Breast epithelium (tissue), 4 donors: ENCODE measurements at regions not wholly inside any gene's neighbourhood (a gene's known extent, or its start where the extent isn't known, plus 50 kb on each side); places are given as distances from the start of the nearest gene placed in this dataset.

Source experiments
- DNase-seq, 2 donors: peaks; one replicate each; pipeline ENCODE4 v3.0.0-alpha.2; 2019; ENCODE audit warnings: low spot score in 2 of 2
- H3K27ac ChIP-seq, 2 donors: fragments of 200-600 bp; sonication (generic) in 1 of 2; one replicate each; pipeline ENCODE4 v1.5.1; 2016 to 2019; ENCODE audit warnings: mild to moderate bottlenecking in 1 of 2
- H3K27me3 ChIP-seq, 2 donors: fragments of 200-600 bp; sonication (generic) in 1 of 2; one replicate each; pipeline versions ENCODE4 v1.5.1 to v1.6.0; 2017 to 2019; ENCODE audit warnings: control low read depth in 1 of 2, mild to moderate bottlenecking in 1 of 2
- H3K36me3 ChIP-seq: fragments of 200-600 bp; one replicate; pipeline ENCODE4 v1.5.1; 2019
- H3K4me1 ChIP-seq, 2 donors: fragments of 200-600 bp; sonication (generic); one replicate each; pipeline ENCODE4 v1.5.1; 2016 to 2019; ENCODE audit warnings: control low read depth in 1 of 2
- H3K4me3 ChIP-seq, 3 donors: fragments of 200-600 bp; sonication (generic); 1 replicate in 2 of 3; 2 replicates in 1 of 3; pipeline ENCODE4 v1.5.1; 2016 to 2019; ENCODE audit warnings: mild to moderate bottlenecking in 3 of 3, moderate library complexity in 2 of 3
- H3K9me3 ChIP-seq, 2 donors: fragments of 200-600 bp; sonication (generic) in 1 of 2; one replicate each; pipeline ENCODE4 v1.5.1; 2016 to 2019; ENCODE audit warnings: control low read depth in 1 of 2
- POLR2A ChIP-seq: fragments of 450-650 bp; IDR thresholded peaks from one replicate; pipeline ENCODE4 v1.6.1; 2016; ENCODE audit warnings: antibody characterized with exemption, mild to moderate bottlenecking, moderate library complexity
- POLR2AphosphoS5 ChIP-seq, 3 donors: sonication (generic); formaldehyde crosslinking; IDR thresholded peaks; one replicate each; pipeline ENCODE4 v1.6.1; 2017; ENCODE audit warnings: antibody characterized with exemption in 3 of 3
- intact Hi-C: fragments of 100-400 bp; cut with DNase I; formaldehyde crosslinking; loops from one replicate; pipeline ENCODE4 v1.15.1; 2023; ENCODE audit warnings: low total_unique reads
- TF ChIP-seq, protein P1 (sequence below), 3 donors: fragments of 450-650 bp; IDR thresholded peaks; one replicate each; pipeline ENCODE4 v1.5.1; 2016 to 2017; ENCODE audit warnings: antibody characterized with exemption in 3 of 3, mild to moderate bottlenecking in 3 of 3, moderate library complexity in 3 of 3

DNA sequence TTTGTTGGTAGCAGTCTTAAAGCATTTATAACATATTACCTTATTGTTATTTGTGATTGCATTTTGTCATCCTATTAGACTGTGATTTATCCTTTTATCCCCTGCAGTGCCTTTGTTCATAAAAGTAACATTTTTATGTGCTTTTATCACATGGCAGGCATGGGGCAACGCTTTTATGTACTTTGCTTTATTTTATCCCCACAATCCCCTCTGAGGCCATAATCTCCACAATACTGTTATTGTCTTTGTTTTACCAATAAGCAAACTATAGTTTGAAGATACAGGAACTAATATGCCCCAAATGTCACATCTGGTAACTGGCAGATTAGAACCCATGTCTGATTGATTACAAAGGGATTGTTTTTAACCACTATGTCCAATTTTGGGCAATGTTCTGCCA lies 613.5 kb downstream of the REEP3 start:
- intact Hi-C loops: no loop called here
- Histone ChIP-seq H3K9me3 (no peaks in the 10 kb centered on the region), H3K27me3 (no peaks in the 10 kb centered on the region), H3K4me3 (no peak overlapping the region), H3K4me1 (no peaks in the 10 kb centered on the region), H3K36me3 (no peaks in the 10 kb centered on the region), H3K27ac (no peak overlapping the region)
- DNase-seq: no peak
- no peak for TF ChIP-seq POLR2AphosphoS5 (IDR thresholded peaks at IDR 0.05)
- no peak for TF ChIP-seq POLR2A
- TF ChIP-seq, protein P1, sequence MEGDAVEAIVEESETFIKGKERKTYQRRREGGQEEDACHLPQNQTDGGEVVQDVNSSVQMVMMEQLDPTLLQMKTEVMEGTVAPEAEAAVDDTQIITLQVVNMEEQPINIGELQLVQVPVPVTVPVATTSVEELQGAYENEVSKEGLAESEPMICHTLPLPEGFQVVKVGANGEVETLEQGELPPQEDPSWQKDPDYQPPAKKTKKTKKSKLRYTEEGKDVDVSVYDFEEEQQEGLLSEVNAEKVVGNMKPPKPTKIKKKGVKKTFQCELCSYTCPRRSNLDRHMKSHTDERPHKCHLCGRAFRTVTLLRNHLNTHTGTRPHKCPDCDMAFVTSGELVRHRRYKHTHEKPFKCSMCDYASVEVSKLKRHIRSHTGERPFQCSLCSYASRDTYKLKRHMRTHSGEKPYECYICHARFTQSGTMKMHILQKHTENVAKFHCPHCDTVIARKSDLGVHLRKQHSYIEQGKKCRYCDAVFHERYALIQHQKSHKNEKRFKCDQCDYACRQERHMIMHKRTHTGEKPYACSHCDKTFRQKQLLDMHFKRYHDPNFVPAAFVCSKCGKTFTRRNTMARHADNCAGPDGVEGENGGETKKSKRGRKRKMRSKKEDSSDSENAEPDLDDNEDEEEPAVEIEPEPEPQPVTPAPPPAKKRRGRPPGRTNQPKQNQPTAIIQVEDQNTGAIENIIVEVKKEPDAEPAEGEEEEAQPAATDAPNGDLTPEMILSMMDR (IDR thresholded peaks at IDR 0.05): no peak

DNA sequence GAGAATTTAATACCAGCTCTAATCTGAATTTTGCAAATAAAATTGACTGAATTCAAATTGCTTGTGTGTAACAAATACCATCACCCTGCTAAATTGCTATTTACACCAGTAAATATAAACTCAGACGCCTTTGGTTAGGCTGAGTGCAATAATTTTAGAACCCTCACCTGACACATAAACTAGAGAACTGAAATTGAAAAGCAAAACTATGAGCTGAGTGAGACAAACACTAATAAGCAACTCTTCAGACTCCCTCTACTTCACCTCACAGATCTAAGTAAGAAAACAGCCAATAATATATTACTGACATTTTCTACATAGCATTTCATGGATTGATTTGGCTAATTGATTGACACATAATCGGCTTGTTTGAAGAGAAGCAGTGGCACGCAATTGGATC lies 621.2 kb downstream of the REEP3 start:
- TF ChIP-seq, protein P1 (IDR thresholded peaks at IDR 0.05): no peak
- TF ChIP-seq POLR2AphosphoS5 (IDR thresholded peaks at IDR 0.05) (no peak), POLR2A (no peak)
- H3K9me3 ChIP-seq: no peaks in the 10 kb centered on the region

DNA sequence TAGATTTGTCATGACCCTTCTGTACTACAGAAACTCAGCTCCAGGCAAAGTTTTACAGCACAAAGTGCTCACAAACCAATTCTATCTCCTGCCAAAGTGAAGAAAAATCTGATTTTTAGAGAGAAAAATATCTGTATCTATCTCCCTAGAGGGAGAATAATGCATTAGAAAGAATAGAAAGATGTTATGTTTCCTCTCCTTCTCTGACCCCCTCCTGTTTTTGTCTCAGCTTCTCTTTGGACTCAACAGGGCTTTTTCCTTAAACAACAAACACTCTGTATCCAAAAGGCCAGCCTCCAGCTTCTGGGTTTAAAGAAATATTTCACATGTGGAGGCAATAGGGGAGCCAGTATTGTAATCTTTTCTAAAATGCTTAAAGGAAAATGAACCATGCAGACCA lies 627.4 kb downstream of the REEP3 start:
- no peak for DNase-seq
- no peak overlapping the region for H3K4me3 ChIP-seq
- no peaks in the 10 kb centered on the region for H3K27me3 ChIP-seq
- H3K36me3 ChIP-seq: no peaks in the 10 kb centered on the region
- intact Hi-C loops: no loop called here
- no peaks in the 10 kb centered on the region for H3K4me1 ChIP-seq
- no peak overlapping the region for H3K27ac ChIP-seq
- TF ChIP-seq, protein P1 (IDR thresholded peaks at IDR 0.05): no peak
- TF ChIP-seq POLR2A (no peak), POLR2AphosphoS5 (IDR thresholded peaks at IDR 0.05) (no peak)
- H3K9me3 ChIP-seq: no peaks in the 10 kb centered on the region

More for the DNA sequence above, 621.2 kb downstream of the REEP3 start:
- H3K4me3 ChIP-seq: no peak overlapping the region
- H3K27me3 ChIP-seq: no peaks in the 10 kb centered on the region
- no peak for DNase-seq
- H3K27ac ChIP-seq: no peak overlapping the region
- no peaks in the 10 kb centered on the region for H3K36me3 ChIP-seq
- H3K4me1 ChIP-seq: no peaks in the 10 kb centered on the region
- intact Hi-C loops: no loop called here

DNA sequence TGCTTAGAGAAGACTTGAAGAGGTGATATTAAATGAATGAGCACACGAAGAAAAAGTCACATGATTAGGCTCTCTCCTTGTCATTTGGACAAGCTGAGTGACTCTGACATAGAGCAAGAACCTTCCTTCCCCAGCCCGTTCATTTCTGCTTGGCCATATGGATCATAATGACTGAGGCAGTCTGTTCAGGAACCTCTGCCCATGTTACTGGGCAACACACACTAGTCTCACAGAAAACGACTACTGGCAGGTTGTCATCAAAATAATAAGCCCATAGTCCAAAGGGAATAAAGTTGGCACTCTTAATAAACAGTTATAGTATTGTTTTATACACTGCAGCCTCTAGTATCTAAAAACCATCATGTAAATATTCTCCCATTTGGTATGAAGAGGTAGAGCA lies 635.0 kb downstream of the REEP3 start:
- Histone ChIP-seq H3K9me3 (no peaks in the 10 kb centered on the region), H3K4me1 (no peaks in the 10 kb centered on the region), H3K4me3 (no peak overlapping the region), H3K27me3 (no peaks in the 10 kb centered on the region), H3K36me3 (no peaks in the 10 kb centered on the region), H3K27ac (no peak overlapping the region)
- intact Hi-C loops: no loop called here
- DNase-seq: no peak
- TF ChIP-seq POLR2A: no peak
- no peak for TF ChIP-seq POLR2AphosphoS5 (IDR thresholded peaks at IDR 0.05)
- TF ChIP-seq, protein P1 (IDR thresholded peaks at IDR 0.05): no peak

DNA sequence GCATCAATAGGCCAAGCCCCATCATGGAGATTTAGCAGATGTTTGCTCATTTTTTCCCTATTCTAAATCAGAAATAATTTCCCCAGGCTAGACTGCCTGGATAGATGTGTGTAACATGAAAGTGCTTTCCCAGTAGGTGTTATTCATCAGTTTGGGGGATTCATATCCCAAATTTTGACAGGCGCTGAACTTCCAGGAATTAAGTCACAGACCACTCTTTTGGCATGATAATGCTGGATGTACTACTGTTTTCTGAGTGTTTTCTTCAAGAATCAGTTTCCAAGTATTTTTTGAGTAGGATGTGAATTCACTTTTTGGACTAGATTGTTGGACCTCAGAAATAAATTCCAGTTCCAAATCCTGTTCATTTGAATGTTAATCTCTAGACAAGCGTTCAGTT lies 637.4 kb downstream of the REEP3 start:
- DNase-seq: no peak
- no peak overlapping the region for H3K4me3 ChIP-seq
- H3K4me1 ChIP-seq: no peaks in the 10 kb centered on the region
- H3K36me3 ChIP-seq: no peaks in the 10 kb centered on the region
- no peaks in the 10 kb centered on the region for H3K27me3 ChIP-seq
- TF ChIP-seq, protein P1 (IDR thresholded peaks at IDR 0.05): no peak
- TF ChIP-seq POLR2AphosphoS5 (IDR thresholded peaks at IDR 0.05) (no peak), POLR2A (no peak)
- intact Hi-C loops: no loop called here
- no peaks in the 10 kb centered on the region for H3K9me3 ChIP-seq
- H3K27ac ChIP-seq: no peak overlapping the region
